IMR-90 (cell line): ENCODE measurements at regions not wholly inside any gene's neighbourhood (a gene's known extent, or its start where the extent isn't known, plus 50 kb on each side); places are given as distances from the start of the nearest gene placed in this dataset.

Experiments
- CEBPB ChIP-seq: IDR thresholded peaks from 2 replicates; pipeline ENCODE4 v1.6.1; 2012; ENCODE audit warnings: low read depth, low read length, improper control_type of control experiment
- FOS ChIP-seq: fragments of 150-350 bp; IDR thresholded peaks from 2 replicates; pipeline ENCODE4 v1.6.1; 2016; ENCODE audit warnings: low read depth, low read length
- MAFK ChIP-seq: IDR thresholded peaks from 2 replicates; pipeline ENCODE4 v1.6.1; 2012; ENCODE audit warnings: low read depth, low read length, improper control_type of control experiment
- MAZ ChIP-seq: IDR thresholded peaks from 2 replicates; pipeline ENCODE4 v1.6.1; 2012; ENCODE audit warnings: low read depth, mild to moderate bottlenecking, low read length, improper control_type of control experiment, moderate library complexity, borderline replicate concordance
- MXI1 ChIP-seq: IDR thresholded peaks from 2 replicates; pipeline ENCODE4 v1.6.1; 2012; ENCODE audit warnings: low read depth, mild to moderate bottlenecking, low read length, moderate library complexity, borderline replicate concordance
- POLR2A ChIP-seq: IDR thresholded peaks from 2 replicates; pipeline ENCODE4 v1.6.1; 2012; ENCODE audit warnings: mild to moderate bottlenecking, low read depth, low read length
- RFX5 ChIP-seq: IDR thresholded peaks from 2 replicates; pipeline ENCODE4 v1.8.0; 2012; ENCODE audit warnings: low read depth, mild to moderate bottlenecking, low read length, moderate library complexity
- SMC3 ChIP-seq: fragments of 150-350 bp; IDR thresholded peaks from 2 replicates; pipeline ENCODE4 v1.6.1; 2016; ENCODE audit warnings: low read depth, mild to moderate bottlenecking, antibody characterized with exemption, low read length, moderate library complexity
- TF ChIP-seq, protein P1 (sequence below): conservative IDR thresholded peaks from 2 replicates; pipeline ENCODE4 v1.5.1; 2012; ENCODE audit warnings: mild to moderate bottlenecking, low read depth, low read length, improper control_type of control experiment
- TF ChIP-seq, protein P2 (sequence below): fragments of 150-350 bp; IDR thresholded peaks from 2 replicates; pipeline ENCODE4 v1.6.1; 2017; ENCODE audit warnings: mild to moderate bottlenecking, antibody characterized with exemption, low read length, low read depth

DNA sequence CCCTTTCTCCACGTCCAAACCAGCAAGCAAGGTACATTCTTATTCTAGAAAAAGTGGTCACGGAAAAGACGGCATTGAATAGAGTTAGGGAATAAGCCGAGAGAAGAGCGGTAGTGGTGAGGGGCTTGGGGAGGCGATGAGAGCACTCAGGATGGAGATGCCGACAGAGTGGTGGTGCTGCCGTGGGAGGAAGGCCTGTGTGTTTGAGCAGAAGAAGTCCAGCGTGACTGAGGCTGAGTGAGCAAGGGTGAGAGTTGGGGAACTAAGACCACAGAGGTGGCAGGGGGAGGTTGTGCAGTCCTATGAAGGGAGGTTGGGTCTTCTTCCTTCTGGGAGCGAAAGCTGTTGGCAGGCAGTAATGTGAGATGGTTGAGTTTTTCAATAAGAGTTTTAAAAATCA is 252.3 kb downstream of the ABCC12 start:
- TF ChIP-seq MXI1, result no peak
- TF ChIP-seq, protein P1, sequence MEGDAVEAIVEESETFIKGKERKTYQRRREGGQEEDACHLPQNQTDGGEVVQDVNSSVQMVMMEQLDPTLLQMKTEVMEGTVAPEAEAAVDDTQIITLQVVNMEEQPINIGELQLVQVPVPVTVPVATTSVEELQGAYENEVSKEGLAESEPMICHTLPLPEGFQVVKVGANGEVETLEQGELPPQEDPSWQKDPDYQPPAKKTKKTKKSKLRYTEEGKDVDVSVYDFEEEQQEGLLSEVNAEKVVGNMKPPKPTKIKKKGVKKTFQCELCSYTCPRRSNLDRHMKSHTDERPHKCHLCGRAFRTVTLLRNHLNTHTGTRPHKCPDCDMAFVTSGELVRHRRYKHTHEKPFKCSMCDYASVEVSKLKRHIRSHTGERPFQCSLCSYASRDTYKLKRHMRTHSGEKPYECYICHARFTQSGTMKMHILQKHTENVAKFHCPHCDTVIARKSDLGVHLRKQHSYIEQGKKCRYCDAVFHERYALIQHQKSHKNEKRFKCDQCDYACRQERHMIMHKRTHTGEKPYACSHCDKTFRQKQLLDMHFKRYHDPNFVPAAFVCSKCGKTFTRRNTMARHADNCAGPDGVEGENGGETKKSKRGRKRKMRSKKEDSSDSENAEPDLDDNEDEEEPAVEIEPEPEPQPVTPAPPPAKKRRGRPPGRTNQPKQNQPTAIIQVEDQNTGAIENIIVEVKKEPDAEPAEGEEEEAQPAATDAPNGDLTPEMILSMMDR, result no peak
- TF ChIP-seq MAFK, result no peak
- no peak for TF ChIP-seq RFX5
- no peak for TF ChIP-seq MAZ
- TF ChIP-seq SMC3, result no peak
- TF ChIP-seq POLR2A, result no peak
- TF ChIP-seq, protein P2, sequence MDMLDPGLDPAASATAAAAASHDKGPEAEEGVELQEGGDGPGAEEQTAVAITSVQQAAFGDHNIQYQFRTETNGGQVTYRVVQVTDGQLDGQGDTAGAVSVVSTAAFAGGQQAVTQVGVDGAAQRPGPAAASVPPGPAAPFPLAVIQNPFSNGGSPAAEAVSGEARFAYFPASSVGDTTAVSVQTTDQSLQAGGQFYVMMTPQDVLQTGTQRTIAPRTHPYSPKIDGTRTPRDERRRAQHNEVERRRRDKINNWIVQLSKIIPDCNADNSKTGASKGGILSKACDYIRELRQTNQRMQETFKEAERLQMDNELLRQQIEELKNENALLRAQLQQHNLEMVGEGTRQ, result no peak
- no peak for TF ChIP-seq FOS
- TF ChIP-seq CEBPB, result no peak
